HEK293 (cell line): ENCODE measurements at regions not wholly inside any gene's neighbourhood (a gene's known extent, or its start where the extent isn't known, plus 50 kb on each side); places are given as distances from the start of the nearest gene placed in this dataset.
"Not testable (repeated sequence)": the region's sequence is repeated elsewhere in the genome, so short reads cannot be mapped to it uniquely, and the experiment has no call there.

Experiments used
- CTCF ChIA-PET: fragments of 350-600 bp; formaldehyde crosslinking; extraction: SDS; loops from one replicate; lab custom pipeline; 2021; ENCODE audit warnings: antibody characterized with exemption; lab: Yijun Ruan, JAX
- POLR2A ChIA-PET: fragments of 300-600 bp; formaldehyde crosslinking; extraction: SDS; loops from one replicate; lab custom pipeline; 2020; ENCODE audit warnings: antibody characterized with exemption, inconsistent platforms; lab: Yijun Ruan, JAX
- H3K27ac ChIP-seq: fragments of 200-500 bp; sonication (Bioruptor generic); 2 replicates; pipeline ENCODE4 v1.5.1; 2014; ENCODE audit warnings: low read depth, low read length, control low read depth, inconsistent platforms; ENCODE audit errors: extremely low read depth
- H3K36me3 ChIP-seq, 2 experiments: fragments of 200-500 bp in 1 of 2; sonication (Bioruptor generic) in 1 of 2; 1 replicate in 1 of 2; 2 replicates in 1 of 2; pipeline ENCODE4 v1.5.1; 2014 to 2017; ENCODE audit warnings: inconsistent platforms in 2 of 2, low read length in 2 of 2; ENCODE audit not compliant: control insufficient read depth in 2 of 2, insufficient read depth in 1 of 2
- H3K4me1 ChIP-seq: fragments of 200-500 bp; sonication (Bioruptor generic); 2 replicates; pipeline ENCODE4 v1.5.1; 2014; ENCODE audit warnings: mild to moderate bottlenecking, low read length, inconsistent platforms; ENCODE audit not compliant: control insufficient read depth, insufficient read depth
- H3K4me3 ChIP-seq: 2 replicates; pipeline ENCODE4 v1.5.1; 2011; ENCODE audit warnings: low read depth, mild to moderate bottlenecking, control low read depth, low read length, moderate library complexity
- H3K9me3 ChIP-seq: fragments of 200-500 bp; sonication (Bioruptor generic); 2 replicates; pipeline ENCODE4 v1.5.1; 2014; ENCODE audit warnings: low read depth, low read length, inconsistent platforms; ENCODE audit not compliant: control insufficient read depth, insufficient read depth
- HOXD13 ChIP-seq: sonication (generic); formaldehyde crosslinking; IDR thresholded peaks from 2 replicates; pipeline ENCODE4 v1.8.0; 2022; ENCODE audit warnings: missing genetic modification reagents, borderline replicate concordance
- MEIS1 ChIP-seq: sonication (generic); formaldehyde crosslinking; IDR thresholded peaks from 2 replicates; pipeline ENCODE4 v1.8.1; 2022; ENCODE audit warnings: missing genetic modification reagents, mild to moderate bottlenecking, borderline replicate concordance
- OSR2 ChIP-seq: fragments of 450-650 bp; formaldehyde crosslinking; IDR thresholded peaks from 2 replicates; pipeline ENCODE4 v1.5.1; 2016; ENCODE audit warnings: missing biosample characterization, missing genetic modification characterization
- PRDM1 ChIP-seq: fragments of 450-650 bp; formaldehyde crosslinking; IDR thresholded peaks from 2 replicates; pipeline ENCODE4; 2016; ENCODE audit warnings: missing biosample characterization, missing genetic modification characterization
- SCRT1 ChIP-seq: fragments of 450-650 bp; formaldehyde crosslinking; IDR thresholded peaks from 2 replicates; pipeline ENCODE4 v1.5.1; 2016; ENCODE audit warnings: missing biosample characterization, missing genetic modification characterization, borderline replicate concordance
- SP2 ChIP-seq: fragments of 450-650 bp; formaldehyde crosslinking; IDR thresholded peaks from 2 replicates; pipeline ENCODE4 v1.5.1; 2016; ENCODE audit warnings: missing biosample characterization, missing genetic modification characterization
- SP3 ChIP-seq: fragments of 450-650 bp; formaldehyde crosslinking; IDR thresholded peaks from 2 replicates; pipeline ENCODE4 v1.5.1; 2016; ENCODE audit warnings: missing biosample characterization, missing genetic modification characterization
- ZFHX2 ChIP-seq: fragments of 450-650 bp; formaldehyde crosslinking; conservative IDR thresholded peaks from 2 replicates; pipeline ENCODE4 v1.5.1; 2016; ENCODE audit warnings: missing biosample characterization, missing genetic modification characterization
- ZIC2 ChIP-seq: fragments of 450-650 bp; formaldehyde crosslinking; IDR thresholded peaks from 2 replicates; pipeline ENCODE4 v1.5.1; 2016; ENCODE audit warnings: missing biosample characterization, missing genetic modification characterization
- ZNF112 ChIP-seq: fragments of 450-650 bp; formaldehyde crosslinking; IDR thresholded peaks from 2 replicates; pipeline ENCODE4 v1.5.0; 2017; ENCODE audit warnings: missing biosample characterization, missing genetic modification characterization
- ZNF138 ChIP-seq: fragments of 450-650 bp; formaldehyde crosslinking; IDR thresholded peaks from 2 replicates; pipeline ENCODE4 v1.5.1; 2016; ENCODE audit warnings: missing biosample characterization, missing genetic modification characterization, borderline replicate concordance
- ZNF169 ChIP-seq: fragments of 450-650 bp; formaldehyde crosslinking; IDR thresholded peaks from 2 replicates; pipeline ENCODE4 v1.5.1; 2016; ENCODE audit warnings: missing biosample characterization, missing genetic modification characterization
- ZNF214 ChIP-seq: fragments of 450-650 bp; formaldehyde crosslinking; IDR thresholded peaks from 2 replicates; pipeline ENCODE4 v1.5.1; 2017; ENCODE audit warnings: missing biosample characterization, mild to moderate bottlenecking, missing genetic modification characterization, borderline replicate concordance
- ZNF350 ChIP-seq: fragments of 450-650 bp; formaldehyde crosslinking; IDR thresholded peaks from 2 replicates; pipeline ENCODE4 v1.5.0; 2017; ENCODE audit warnings: missing biosample characterization, mild to moderate bottlenecking, missing genetic modification characterization
- ZNF37A ChIP-seq: fragments of 450-650 bp; IDR thresholded peaks from 2 replicates; pipeline ENCODE4 v1.5.1; 2018; ENCODE audit warnings: missing biosample characterization, missing genetic modification characterization
- ZNF549 ChIP-seq: fragments of 450-650 bp; IDR thresholded peaks from 2 replicates; pipeline ENCODE4 v1.5.1; 2018; ENCODE audit warnings: missing biosample characterization, missing genetic modification characterization, mild to moderate bottlenecking, inconsistent platforms, moderate library complexity
- ZNF623 ChIP-seq: fragments of 450-650 bp; formaldehyde crosslinking; IDR thresholded peaks from 2 replicates; pipeline ENCODE4 v1.5.1; 2016; ENCODE audit warnings: missing biosample characterization, missing genetic modification characterization
- ZNF670 ChIP-seq: fragments of 450-650 bp; formaldehyde crosslinking; IDR thresholded peaks from 2 replicates; pipeline ENCODE4 v1.5.1; 2016; ENCODE audit warnings: missing biosample characterization, missing genetic modification characterization, low read depth
- ZNF768 ChIP-seq: fragments of 450-650 bp; formaldehyde crosslinking; IDR thresholded peaks from 2 replicates; pipeline ENCODE4 v1.5.1; 2018; ENCODE audit warnings: missing biosample characterization, mild to moderate bottlenecking, missing genetic modification characterization
- ZSCAN16 ChIP-seq: fragments of 450-650 bp; formaldehyde crosslinking; IDR thresholded peaks from 2 replicates; pipeline ENCODE4 v1.5.1; 2016; ENCODE audit warnings: missing biosample characterization, missing genetic modification characterization
- ZSCAN30 ChIP-seq: fragments of 450-650 bp; IDR thresholded peaks from 2 replicates; pipeline ENCODE4 v1.5.1; 2018; ENCODE audit warnings: missing biosample characterization, mild to moderate bottlenecking, missing genetic modification characterization, moderate library complexity
- ZXDB ChIP-seq: fragments of 450-650 bp; formaldehyde crosslinking; IDR thresholded peaks from 2 replicates; pipeline ENCODE4 v1.5.1; 2016; ENCODE audit warnings: missing biosample characterization, missing genetic modification characterization
- TF ChIP-seq, protein P1 (sequence below): fragments of 450-650 bp; formaldehyde crosslinking; IDR thresholded peaks from 2 replicates; pipeline ENCODE4 v1.5.1; 2016; ENCODE audit warnings: missing biosample characterization, missing genetic modification characterization
- TF ChIP-seq, protein P2 (sequence below): fragments of 450-650 bp; formaldehyde crosslinking; IDR thresholded peaks from 2 replicates; pipeline ENCODE4 v1.5.1; 2016; ENCODE audit warnings: missing biosample characterization, missing genetic modification characterization
- TF ChIP-seq, protein P3 (sequence below): fragments of 450-650 bp; formaldehyde crosslinking; optimal IDR thresholded peaks from 2 replicates; pipeline ENCODE3; 2016; ENCODE audit warnings: missing biosample characterization, mild to moderate bottlenecking, missing genetic modification characterization

DNA sequence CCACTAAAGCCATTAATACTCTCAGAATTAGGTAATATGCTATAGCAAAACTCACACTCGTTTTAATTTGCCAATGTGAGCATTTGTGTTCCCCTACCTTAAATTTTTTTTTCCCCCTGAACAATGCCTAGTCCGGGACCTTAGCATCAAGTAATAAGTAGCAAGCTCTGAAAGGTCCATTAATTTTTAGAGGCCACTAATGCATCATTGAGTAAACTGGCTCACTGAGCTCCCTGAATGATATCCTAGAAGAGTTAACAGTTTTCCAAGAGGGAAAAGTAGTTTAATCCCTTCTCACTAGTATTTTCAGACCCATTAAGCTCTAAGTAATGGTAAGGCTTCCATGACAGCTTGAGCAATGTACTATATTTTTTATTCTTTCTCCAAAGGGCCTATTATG, 242.2 kb downstream of the MAT2B start:
- H3K4me1 ChIP-seq = no peaks in the 10 kb centered on the region
- no peaks in the 10 kb centered on the region for H3K36me3 ChIP-seq
- TF ChIP-seq ZXDB (tag by site-specific recombination) (no peak), HOXD13 (CRISPR knock-in tag) (no peak), ZIC2 (no peak), ZNF549 (tag by site-specific recombination) (no peak), ZNF623 (no peak), ZNF169 (tag by site-specific recombination) (no peak), ZSCAN30 (tag by site-specific recombination) (no peak), SCRT1 (tag by site-specific recombination) (no peak), ZNF138 (tag by site-specific recombination) (no peak), ZNF768 (tag by site-specific recombination) (no peak)
- TF ChIP-seq, protein P1, sequence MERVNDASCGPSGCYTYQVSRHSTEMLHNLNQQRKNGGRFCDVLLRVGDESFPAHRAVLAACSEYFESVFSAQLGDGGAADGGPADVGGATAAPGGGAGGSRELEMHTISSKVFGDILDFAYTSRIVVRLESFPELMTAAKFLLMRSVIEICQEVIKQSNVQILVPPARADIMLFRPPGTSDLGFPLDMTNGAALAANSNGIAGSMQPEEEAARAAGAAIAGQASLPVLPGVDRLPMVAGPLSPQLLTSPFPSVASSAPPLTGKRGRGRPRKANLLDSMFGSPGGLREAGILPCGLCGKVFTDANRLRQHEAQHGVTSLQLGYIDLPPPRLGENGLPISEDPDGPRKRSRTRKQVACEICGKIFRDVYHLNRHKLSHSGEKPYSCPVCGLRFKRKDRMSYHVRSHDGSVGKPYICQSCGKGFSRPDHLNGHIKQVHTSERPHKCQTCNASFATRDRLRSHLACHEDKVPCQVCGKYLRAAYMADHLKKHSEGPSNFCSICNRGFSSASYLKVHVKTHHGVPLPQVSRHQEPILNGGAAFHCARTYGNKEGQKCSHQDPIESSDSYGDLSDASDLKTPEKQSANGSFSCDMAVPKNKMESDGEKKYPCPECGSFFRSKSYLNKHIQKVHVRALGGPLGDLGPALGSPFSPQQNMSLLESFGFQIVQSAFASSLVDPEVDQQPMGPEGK (tag by site-specific recombination) = no peak
- TF ChIP-seq, all 188 proteins: peak for 0
- no peak overlapping the region for H3K4me3 ChIP-seq
- POLR2A ChIA-PET = no interaction called here
- CTCF ChIA-PET = interaction anchor here (1.0 kb wide), 1 partner anchor 265 kb away, joined by 3 read pairs; no protein-coding TSS in a partner anchor
- H3K9me3 ChIP-seq = no peaks in the 10 kb centered on the region
- H3K27ac ChIP-seq = no peak overlapping the region

DNA sequence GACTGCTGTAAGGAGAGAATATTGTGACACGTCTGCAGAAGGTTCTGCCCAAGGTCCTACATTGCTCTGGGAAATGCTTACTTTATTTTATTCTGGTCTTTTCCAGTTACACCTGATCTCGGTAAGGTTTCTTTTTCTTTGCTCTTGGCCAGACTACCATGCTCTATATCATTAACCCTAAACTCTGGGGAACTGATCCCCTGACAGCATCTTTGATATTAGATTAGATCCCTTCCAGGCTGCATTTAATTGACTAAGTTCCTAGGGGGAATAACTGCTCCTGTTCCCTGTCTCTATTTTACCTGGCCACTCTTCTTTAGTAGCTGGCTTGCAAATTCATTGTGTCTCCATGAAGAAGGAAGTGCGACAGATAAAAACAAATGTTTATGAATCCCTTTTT, 243.5 kb downstream of the MAT2B start:
- no peaks in the 10 kb centered on the region for H3K9me3 ChIP-seq
- H3K36me3 ChIP-seq = no peaks in the 10 kb centered on the region
- no peaks in the 10 kb centered on the region for H3K4me1 ChIP-seq
- ChIA-PET CTCF (no interaction called here), POLR2A (no interaction called here)
- no peak overlapping the region for H3K4me3 ChIP-seq
- no peak overlapping the region for H3K27ac ChIP-seq
- TF ChIP-seq OSR2 (tag by site-specific recombination) = no peak
- TF ChIP-seq MEIS1 = no peak
- no peak for TF ChIP-seq ZNF670 (tag by site-specific recombination)
- TF ChIP-seq ZFHX2 = no peak
- no peak for TF ChIP-seq PRDM1 (tag by site-specific recombination)
- TF ChIP-seq ZSCAN16 = no peak
- no peak for TF ChIP-seq SP3 (tag by site-specific recombination)

DNA sequence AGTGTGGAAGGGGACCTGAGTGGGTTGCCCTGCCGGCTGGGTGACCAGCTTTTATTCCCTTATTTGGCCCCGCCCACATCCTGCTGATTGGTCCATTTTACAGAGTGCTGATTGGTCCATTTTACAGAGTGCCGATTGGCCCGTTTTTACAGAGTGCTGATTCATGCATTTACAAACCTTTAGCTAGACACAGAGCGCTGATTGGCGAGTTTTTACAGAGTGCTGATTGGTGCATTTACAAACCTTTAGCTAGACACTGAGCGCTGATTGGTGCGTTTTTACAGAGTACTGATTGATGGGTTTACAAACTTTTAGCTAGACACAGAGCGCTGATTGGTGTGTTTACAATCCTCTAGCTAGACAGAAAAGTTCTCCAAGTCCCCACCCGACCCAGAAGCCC, 245.0 kb downstream of the MAT2B start:
- H3K27ac ChIP-seq, POLR2A ChIA-PET, H3K36me3 ChIP-seq, H3K9me3 ChIP-seq, H3K4me3 ChIP-seq, H3K4me1 ChIP-seq: not testable (repeated sequence)
- CTCF ChIA-PET = interaction anchor here (0.6 kb wide), 1 partner anchor 9 kb away, joined by 3 read pairs; no protein-coding TSS in a partner anchor
- 0 out of 2 replicates have a peak, but pooled peaks have one; percentile 5 for TF ChIP-seq SP2 (tag by site-specific recombination)

GRCh38 chr5:163755505-163755904, 250.1 kb downstream of the MAT2B start:
- POLR2A ChIA-PET = no interaction called here
- no peaks in the 10 kb centered on the region for H3K9me3 ChIP-seq
- no peaks in the 10 kb centered on the region for H3K4me1 ChIP-seq
- CTCF ChIA-PET = no interaction called here
- no peak overlapping the region for H3K27ac ChIP-seq
- H3K4me3 ChIP-seq = no peak overlapping the region
- H3K36me3 ChIP-seq = no peaks in the 10 kb centered on the region
- TF ChIP-seq, protein P2, sequence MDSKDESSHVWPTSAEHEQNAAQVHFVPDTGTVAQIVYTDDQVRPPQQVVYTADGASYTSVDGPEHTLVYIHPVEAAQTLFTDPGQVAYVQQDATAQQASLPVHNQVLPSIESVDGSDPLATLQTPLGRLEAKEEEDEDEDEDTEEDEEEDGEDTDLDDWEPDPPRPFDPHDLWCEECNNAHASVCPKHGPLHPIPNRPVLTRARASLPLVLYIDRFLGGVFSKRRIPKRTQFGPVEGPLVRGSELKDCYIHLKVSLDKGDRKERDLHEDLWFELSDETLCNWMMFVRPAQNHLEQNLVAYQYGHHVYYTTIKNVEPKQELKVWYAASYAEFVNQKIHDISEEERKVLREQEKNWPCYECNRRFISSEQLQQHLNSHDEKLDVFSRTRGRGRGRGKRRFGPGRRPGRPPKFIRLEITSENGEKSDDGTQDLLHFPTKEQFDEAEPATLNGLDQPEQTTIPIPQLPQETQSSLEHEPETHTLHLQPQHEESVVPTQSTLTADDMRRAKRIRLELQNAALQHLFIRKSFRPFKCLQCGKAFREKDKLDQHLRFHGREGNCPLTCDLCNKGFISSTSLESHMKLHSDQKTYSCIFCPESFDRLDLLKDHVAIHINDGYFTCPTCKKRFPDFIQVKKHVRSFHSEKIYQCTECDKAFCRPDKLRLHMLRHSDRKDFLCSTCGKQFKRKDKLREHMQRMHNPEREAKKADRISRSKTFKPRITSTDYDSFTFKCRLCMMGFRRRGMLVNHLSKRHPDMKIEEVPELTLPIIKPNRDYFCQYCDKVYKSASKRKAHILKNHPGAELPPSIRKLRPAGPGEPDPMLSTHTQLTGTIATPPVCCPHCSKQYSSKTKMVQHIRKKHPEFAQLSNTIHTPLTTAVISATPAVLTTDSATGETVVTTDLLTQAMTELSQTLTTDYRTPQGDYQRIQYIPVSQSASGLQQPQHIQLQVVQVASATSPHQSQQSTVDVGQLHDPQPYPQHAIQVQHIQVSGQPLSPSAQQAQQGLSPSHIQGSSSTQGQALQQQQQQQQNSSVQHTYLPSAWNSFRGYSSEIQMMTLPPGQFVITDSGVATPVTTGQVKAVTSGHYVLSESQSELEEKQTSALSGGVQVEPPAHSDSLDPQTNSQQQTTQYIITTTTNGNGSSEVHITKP (tag by site-specific recombination) = no peak
- TF ChIP-seq, protein P3, sequence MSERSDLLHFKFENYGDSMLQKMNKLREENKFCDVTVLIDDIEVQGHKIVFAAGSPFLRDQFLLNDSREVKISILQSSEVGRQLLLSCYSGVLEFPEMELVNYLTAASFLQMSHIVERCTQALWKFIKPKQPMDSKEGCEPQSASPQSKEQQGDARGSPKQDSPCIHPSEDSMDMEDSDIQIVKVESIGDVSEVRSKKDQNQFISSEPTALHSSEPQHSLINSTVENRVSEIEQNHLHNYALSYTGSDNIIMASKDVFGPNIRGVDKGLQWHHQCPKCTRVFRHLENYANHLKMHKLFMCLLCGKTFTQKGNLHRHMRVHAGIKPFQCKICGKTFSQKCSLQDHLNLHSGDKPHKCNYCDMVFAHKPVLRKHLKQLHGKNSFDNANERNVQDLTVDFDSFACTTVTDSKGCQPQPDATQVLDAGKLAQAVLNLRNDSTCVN (tag by site-specific recombination) = no peak
- TF ChIP-seq ZNF112 (tag by site-specific recombination) (no peak), ZNF214 (no peak), ZNF350 (tag by site-specific recombination) (no peak), ZNF37A (tag by site-specific recombination) (no peak)
